Inflammatory macrophage treated with lipopolysaccharide for 1 hour (primary cell): ENCODE measurements at regions not wholly inside any gene's neighbourhood (a gene's known extent, or its start where the extent isn't known, plus 50 kb on each side); places are given as distances from the start of the nearest gene placed in this dataset.
"Not testable (repeated sequence)": the region's sequence is repeated elsewhere in the genome, so short reads cannot be mapped to it uniquely, and the experiment has no call there.

Source experiments
- DNase-seq, 2 donors: peaks; one replicate each; pipeline ENCODE4 v3.0.0-alpha.2; 2020 to 2022

DNA sequence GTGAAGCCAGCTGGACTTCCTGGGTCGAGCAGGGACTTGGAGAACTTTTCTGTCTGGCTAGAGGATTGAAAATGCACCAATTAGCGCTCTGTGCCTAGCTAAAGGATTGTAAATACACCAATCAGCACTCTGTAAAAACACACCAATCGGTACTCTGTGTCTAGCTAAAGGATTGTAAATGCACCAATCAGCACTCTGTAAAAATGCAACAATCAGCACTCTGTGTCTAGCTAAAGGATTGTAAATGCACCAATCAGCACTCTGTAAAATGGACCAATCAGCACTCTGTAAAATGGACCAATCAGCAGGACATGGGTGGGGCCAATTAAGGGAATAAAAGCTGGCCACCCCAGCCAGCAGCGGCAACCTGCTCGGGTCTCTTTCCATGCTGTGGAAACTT lies 97.3 kb upstream of the GALNT15 start:
- not testable (repeated sequence) for DNase-seq

DNA sequence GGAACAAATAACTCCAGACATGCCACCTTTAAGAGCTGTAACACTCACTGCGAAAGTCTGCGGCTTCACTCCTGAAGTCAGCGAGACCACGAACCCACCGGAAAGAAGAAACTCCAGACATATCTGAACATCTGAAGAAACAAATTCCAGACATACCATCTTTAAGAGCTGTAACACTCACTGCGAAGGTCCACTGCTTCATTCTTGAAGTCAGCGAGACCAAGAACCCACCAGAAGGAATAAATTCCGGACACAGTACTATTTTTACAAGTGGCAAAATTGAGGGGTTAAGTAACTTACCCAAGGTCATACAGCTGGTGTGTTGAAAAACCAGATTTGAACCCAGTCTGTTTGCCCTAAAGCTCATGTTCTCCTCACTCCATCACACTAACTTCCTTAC lies 96.8 kb upstream of the GALNT15 start:
- DNase-seq: not testable (repeated sequence)

DNA sequence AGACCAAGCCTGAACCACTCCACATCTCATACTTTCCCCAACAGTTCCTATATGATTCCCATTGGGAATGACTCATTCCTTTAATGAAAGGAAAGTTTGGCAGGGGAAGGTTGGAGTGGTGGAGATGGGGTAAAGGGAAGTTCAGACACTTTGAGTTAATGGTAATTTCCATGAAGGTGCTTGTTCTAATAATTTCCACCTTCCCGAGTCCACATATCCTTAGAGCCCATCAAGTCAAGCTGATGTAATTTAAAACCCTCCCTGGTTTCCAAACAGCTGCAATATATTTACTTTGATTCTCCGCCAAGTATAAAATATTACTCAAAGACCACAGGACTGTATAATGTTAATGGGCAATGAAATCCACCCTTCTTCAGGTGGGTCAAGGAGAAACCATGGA lies 95.0 kb upstream of the GALNT15 start:
- DNase-seq: no peak

DNA sequence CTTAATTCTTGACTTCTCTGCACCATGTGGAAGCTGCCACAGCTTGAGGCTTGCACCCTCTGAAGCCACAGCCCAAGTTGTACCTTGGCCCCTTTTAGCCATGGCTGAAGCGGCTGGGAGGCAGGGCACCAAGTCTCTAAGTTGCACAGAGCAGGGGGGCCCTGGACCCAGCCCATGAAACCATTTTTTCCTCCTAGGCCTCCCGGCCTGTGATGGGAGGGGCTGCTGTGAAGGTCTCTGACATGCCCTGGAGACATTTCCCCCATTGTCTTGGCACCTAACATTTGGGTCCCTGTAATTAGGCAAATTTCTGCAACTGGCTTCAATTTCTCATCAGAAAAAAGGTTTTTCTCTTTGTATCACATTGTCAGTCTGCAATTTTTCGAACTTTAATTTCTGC lies 92.8 kb upstream of the GALNT15 start:
- DNase-seq: no peak

DNA sequence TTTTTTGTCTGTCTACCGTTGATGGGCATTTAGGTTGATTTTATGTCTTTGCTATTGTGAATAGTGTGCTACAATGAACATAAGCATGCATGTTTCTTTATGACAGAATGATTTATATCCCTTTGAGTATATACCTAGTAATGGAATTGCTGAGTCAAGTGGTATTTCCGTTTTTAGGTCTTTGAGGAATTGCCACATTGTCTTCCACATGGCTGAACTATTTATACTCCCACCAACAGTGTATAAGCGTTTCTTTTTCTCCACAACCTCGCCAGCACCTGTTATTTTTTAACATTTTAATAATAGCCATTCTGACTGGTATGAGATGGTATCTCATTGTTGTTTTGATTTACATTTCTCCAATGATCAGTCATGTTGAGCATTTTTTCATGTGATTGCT lies 89.6 kb upstream of the GALNT15 start:
- no peak for DNase-seq

DNA sequence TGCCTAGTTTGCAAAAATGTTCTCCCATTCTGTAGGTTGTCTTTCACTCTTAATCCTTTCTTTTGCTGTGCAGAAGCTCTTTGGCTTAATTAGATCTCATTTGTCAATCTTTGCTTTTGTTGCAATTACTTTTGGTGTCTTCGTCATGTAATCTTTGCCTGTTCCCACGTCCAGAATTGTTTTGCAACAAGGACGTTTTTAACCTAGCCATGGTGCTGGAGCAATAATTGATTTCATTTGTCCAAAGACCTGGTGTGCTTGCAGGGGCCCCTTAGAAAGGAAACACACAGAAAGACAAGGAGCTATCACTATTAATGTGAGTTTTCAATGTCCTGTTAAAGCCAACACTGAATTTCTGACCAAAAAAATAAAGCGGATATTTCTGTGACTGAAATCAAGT lies 89.1 kb upstream of the GALNT15 start:
- DNase-seq: no peak

DNA sequence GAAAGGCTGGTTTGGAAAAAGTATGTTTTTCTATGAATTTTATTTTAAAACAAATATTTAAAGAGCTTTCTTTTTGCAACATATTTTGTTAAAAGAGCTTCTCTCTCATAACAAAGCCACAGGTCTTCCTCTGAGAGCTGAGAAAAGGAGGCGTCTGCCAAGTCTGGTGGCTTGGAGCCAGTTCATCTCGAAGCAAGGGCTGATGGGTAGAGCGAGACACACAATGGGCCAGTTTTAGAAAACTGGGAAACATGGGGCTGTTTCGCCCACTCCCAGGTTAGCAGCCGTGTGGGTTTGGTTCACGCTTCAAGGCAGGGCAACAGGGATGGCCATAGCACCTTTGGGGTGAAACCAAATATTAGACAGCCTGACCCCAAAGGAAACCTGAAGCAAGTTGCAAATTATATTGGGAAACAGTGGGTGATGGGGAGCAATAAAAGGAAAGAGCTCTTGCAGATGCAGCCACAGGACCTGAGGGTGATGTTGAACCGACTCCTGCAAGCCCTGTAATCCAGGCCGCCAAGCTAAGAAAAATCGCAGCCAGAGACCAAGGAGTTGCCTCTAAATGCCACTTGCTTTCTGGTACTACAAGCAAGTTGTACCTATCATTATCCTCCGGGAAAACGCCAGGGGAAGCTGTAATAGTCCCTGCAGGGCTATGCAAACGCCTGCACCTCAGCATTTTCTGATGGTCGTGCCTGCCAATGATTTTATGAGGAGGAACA lies 88.4 kb upstream of the GALNT15 start:
- DNase-seq: no peak

DNA sequence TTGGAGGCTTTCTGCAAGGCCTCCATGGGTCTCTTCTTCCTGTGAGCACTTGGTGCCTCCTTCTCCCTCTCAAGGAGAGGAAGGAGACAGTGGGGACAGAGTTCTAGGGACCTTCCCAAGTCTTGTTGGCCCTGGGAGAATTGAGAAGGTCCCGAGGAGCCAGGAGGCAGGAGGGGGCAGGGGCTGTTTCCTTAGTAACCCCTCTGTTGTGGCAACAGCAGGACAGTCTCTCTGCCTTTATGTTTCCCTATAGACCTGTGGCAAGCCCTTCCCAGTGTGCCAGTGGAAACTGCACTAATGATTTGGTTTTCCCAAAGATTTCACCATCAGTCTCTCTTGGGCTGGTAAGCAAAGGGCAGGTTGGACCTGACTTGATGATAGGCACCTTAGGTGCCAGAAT lies 87.8 kb upstream of the GALNT15 start:
- no peak for DNase-seq

DNA sequence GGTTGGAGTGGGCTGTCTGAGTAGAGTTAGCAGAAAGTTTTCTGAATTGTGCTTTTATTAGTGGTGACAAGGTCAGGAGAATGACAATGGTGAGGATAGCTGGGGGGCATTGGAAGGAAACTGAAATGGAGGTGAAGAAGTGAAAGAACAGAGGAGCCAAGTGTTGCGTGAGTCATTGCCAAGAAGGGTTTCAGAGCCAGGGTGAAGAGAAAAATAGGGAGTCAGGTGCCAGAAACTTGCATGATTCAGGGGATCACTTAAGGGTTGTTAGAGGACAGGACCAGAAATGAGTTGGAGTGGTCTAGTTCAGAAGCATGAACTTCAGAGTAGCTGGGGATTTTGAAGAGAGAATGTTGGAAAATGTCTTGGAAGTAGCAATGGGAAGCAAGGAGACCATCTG lies 86.0 kb upstream of the GALNT15 start:
- no peak for DNase-seq

DNA sequence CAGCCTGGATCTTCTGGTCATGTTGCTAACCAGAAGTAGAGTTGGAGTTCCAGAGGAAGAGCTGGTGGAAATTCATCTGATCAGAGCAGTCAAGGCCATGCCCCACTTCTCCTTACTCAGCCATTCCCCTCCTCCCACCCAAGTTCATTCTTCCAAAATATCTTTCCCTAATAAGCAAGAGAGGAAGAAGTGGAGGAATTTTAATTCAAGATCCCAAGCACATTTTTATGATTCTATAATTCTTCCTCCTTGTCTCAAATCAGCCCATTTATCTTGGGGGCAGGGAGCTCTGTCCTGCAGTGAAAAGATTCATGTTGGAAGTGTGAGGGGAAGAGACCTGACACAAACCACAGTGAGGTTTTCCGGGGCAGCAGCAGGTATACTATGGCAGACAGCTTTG lies 85.0 kb upstream of the GALNT15 start:
- DNase-seq: no peak

DNA sequence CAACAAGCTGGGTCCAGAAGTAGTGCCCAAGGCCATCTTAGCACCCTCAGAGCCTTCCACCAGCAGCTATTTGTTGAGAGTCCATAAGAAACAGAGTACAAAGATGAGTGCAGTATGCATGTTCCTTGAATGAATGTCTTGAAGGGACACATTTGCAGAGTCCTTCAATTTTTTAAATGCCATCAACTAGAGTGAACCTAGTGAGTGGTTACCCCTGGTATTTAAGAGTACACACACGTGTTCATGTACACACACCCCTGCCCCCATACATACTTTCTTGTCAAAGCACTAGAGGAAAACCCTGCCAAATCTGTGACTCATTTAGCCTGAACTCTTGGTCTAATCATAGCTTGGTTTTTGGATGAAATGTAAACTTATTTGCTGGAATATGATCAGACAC lies 84.5 kb upstream of the GALNT15 start:
- no peak for DNase-seq

DNA sequence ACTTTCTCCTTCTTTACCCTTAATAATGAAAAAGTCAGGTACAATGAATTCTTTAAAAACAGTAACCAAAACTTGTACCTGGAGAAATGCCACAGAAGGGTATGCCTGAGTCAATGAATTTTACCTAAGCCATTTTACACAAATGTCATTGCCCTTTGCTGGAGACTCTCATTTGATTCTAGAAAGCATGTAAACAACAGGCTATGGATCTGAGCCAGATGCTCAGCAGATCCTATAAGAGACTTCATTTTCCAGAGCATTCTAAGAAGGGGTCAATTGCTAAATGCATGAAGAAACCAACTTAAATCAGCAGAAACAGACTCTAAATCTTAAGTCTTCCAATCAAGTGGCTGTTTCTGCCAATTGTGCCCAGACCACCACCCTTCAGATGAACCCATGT lies 83.8 kb upstream of the GALNT15 start:
- no peak for DNase-seq

DNA sequence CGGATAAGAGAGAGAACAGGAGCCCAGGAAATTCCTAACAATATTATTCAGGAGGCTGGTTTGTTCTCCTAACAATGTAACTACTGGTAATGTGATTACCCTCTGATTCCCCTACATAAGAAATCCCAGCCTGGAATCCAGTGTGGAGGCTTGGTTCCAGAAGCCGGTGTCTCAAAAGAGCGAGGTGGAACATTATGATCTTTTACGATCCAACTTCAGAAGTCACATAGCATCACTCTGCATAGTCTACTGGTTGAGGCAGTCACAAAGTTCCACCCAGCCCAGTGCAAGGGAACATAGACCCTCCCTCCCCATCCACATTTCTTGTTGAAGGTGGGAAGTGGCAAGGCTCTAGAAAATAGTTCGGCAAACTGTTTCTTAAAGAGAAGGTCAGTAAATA lies 81.6 kb upstream of the GALNT15 start:
- DNase-seq: no peak

DNA sequence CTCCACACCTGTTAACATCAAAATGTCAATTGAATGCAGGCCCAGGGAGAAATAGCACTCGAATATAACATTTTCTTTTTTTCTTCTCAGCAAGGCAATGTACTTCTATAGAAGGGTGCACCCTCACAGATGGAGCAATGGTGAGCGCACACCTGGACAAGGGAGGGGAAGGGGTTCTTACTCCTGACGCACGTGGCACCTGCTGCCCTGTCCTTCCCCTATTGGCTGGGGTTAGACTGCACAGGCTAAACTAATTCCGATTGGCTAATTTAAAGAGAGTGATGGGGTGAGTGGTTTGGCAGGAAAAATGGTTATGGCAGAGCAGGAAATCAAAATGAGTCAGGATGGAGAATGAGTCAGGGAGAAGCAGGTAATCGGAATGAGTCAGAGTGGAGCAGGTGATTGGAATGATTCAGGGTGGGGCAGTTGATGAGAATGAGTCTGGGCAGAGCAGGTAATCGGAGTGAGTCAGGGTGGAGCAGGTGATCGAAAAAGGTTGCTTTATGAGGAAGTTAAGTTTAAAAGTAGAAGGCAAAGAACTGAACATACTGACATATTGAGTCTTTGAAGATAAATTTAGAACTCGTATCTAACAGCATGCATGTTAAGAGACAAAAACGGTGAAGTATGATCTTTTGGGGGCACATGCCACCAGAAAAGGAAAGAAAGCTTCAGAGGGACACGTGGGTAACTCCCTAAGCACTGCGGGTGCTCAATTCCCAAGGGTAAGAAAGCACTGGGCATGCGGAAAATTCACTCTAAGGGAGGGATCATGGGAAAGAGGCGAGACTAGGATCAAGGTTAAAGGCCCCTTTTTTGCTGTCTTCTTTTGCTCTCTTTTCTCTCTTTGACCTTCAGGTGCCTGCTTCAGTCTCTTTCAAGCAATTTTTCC lies 72.9 kb upstream of the GALNT15 start:
- no peak for DNase-seq

DNA sequence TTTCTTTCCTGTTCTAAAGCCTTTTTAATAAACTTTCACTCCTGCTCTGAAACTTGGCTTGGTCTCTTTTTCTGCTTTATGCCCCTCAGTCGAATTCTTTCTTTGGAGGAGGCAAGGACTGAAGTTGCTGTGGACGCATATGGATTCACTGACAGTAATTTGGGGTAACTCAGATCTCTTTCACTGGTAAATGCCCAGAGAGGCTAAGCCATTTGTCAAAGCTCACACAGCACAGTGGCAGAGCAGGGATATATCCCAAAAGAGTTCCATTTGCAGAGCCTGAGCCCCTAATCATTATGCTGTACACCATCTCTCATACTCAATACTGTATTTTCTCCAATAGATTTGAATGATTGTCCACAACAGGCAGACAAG lies 72.3 kb upstream of the GALNT15 start:
- no peak for DNase-seq

DNA sequence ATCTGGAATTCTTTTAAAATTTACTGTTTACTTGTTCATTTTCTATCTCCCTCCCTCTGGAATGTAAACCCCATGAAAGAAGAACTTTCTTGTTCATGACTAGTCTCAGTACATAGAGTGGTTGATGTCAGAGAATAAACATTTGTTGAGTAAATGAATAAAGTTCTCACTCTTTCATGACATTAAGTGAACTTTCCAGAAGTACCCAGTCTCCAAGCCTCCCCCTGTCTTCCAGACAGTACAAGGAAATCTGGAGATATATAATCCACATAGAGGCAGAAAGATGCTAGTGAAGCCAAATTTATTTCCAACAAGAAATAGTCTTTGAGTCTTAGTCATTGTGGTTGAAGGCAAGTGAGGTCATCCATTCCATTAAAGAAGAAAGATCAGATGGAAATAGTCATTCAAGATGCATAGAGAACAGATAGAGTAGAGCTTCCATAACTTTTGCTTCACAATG lies 71.5 kb upstream of the GALNT15 start:
- DNase-seq: no peak

DNA sequence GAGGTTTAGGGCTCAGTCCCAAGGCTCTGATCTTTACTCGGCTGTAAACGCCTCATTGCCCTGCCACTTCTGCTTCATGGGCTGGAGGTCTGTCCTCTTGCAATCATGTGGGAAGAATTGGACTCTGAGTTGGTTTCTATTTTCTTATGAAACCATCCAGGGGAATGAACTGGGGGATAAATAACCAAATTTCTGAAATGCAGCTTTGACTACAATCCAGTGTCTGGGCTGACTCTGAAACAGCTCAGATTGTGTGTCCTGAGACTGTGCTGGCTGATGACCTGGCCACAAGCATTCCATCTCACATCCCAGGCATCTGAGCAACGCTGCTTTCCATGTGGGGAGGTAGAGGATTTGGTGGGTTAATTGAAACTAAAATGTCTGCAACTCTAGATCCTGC lies 71.0 kb upstream of the GALNT15 start:
- no peak for DNase-seq

DNA sequence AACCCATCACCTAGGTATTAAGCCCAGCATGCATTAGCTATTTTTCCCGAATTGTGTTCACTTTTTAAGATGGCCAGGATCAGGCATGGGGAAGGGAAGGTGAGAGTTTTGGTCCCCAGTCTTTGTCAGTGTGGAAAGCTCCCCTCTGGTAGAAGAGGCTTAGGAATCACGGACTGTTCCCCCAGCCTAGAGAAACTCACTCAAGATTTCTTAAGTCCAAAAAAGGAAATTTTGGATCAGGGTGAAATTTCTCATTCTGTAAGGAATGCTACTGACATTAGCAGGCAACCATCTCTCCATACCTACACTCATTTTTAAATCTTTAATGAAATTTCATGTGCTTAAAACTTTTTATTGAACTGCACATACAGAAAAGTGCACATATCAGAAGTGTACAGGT lies 70.3 kb upstream of the GALNT15 start:
- DNase-seq: no peak

DNA sequence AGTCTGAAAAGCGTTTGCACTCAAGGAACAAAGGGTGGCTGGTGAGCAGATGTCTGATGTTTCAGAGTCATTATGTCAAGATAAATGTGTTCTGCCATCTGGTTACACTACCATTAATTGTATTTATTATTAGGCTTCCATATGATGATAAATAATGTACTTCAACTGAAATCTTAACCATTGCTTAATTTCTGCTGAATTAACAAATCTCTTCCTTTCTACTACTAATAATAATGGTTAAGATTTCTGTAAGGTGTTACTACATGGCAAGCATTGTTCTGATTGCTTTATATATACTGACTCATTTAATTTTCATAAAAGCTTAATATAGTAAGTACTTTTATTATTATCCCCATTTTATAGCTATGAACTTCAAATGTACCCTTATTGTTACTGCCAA lies 68.4 kb upstream of the GALNT15 start:
- no peak for DNase-seq

DNA sequence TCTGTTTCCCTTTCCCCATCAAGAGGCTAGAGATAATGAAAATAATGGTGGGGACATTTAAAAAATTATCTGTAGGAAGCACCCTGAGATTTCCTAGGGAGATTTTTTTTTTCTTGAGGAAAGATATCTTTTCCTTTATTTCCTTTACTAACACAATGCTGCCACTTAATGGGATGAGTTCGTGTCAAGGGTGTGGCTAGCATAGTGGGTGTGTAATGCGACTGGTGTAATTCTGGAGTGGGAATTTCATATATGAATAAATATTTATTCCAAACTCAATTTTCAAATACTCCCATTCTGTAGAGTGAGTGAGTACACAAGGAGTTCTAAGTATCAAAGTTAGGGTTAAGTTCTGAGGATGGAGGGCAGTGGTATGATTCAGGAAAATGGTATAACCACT lies 66.1 kb upstream of the GALNT15 start:
- DNase-seq: no peak

DNA sequence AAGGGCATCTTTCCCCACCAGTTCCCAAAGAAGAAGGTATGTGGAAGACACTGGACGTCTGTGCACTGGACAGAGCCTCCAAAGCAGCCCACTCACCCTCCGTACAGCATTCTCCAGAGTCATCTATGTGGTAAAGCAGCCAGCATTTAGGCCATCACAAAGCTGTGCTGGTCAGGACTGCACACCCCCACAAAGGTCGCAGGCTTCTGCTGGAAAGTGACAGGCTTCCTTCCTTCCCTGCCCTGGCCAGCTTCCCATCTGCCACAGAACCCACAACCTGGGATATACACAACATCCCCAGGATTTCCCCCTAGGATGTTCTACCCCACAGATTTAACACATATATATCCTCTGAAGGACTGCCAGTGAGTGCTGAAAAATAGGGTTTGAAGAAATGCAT lies 64.6 kb upstream of the GALNT15 start:
- no peak for DNase-seq

DNA sequence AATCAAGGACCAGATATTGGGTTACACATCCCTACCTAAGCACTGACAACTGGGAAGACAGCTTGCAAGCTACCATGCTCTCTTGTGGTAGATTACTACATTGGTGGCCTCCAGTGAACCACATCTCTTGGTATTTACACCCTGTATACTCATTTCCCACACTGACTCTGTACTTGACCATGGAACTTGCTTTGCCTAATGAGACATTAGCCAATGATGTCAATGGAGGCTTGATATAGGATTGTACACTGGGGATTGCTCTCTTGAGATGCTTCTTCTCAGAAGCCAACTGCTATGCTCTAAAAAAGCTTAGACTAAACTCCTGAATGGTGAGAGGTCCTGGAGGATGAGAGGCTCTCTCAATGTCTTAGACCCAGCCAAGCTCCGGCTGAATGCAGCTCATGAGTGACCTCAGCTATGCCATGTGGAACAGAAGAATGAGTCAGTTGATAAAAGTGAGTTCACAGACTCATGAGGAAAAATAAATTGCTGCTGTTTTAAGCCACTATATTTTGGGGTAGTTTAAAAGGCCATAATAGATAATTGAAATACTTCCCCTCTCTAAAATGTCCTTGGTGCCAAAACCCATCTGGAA lies 61.5 kb upstream of the GALNT15 start:
- no peak for DNase-seq

DNA sequence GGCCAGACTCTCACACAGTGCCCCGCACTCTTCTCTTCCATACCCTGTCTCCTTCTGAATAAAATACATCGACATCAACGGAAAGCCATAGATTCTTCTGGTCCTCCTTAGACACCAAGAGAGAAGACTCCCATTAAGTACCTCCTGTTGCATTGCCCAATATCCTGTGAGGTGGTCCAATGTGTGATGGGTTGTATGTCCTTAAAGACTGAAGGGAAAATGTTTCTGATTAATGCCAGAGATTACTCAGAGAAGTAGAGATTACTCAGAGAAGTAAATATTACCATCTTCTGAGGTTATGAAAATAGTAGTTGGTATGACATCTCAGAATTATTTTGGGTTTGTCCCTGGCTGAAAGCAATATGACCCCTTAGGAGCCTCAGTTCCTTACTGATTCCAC lies 60.8 kb upstream of the GALNT15 start:
- DNase-seq: no peak

DNA sequence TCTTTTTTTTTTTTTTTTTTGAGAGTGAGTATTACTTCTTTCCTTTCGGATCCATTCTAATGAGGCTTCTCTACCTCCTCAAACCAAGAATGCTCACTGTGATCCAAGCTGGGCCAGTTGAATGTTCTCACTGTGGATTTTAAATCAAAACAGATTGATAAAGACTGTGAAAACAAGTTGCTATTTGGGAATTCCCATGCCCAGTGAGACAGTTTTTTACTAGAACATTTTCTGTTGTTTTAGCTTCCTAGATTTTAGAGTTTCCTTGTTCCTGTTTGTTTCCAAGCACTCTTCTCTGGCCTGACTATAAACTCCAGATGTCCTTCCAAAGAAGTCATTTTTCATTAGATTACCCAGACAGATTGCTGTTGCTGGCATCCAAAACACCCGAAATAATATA lies 60.1 kb upstream of the GALNT15 start:
- DNase-seq: no peak
